Ovary (tissue), 7 donors: ENCODE measurements at regions not wholly inside any gene's neighbourhood (a gene's known extent, or its start where the extent isn't known, plus 50 kb on each side); places are given as distances from the start of the nearest gene placed in this dataset.

Source experiments
- DNase-seq, 5 donors: peaks; one replicate each; pipeline ENCODE4 v3.0.0-alpha.2; 2019 to 2020
- H3K27ac ChIP-seq, 2 donors: fragments of 200-600 bp; one replicate each; pipeline versions ENCODE4 v1.5.1 to v1.8.0; 2019 to 2022
- H3K27me3 ChIP-seq: fragments of 200-600 bp; one replicate; pipeline ENCODE4 v1.8.0; 2022
- H3K36me3 ChIP-seq: fragments of 200-600 bp; sonication (generic); one replicate; pipeline ENCODE4 v1.5.1; 2019
- H3K4me1 ChIP-seq: one replicate; pipeline ENCODE4 v1.8.1; 2013; ENCODE audit warnings: mild to moderate bottlenecking, moderate library complexity; ENCODE audit not compliant: insufficient read depth
- H3K4me3 ChIP-seq: fragments of 200-600 bp; sonication (generic); one replicate; pipeline ENCODE4 v1.5.1; 2017
- H3K9me3 ChIP-seq, 2 donors: fragments of 200-600 bp in 1 of 2; sonication (generic) in 1 of 2; one replicate each; pipeline versions ENCODE4 v1.5.1 to v1.8.1; 2013 to 2019; ENCODE audit warnings: mild to moderate bottlenecking in 1 of 2, moderate library complexity in 1 of 2
- EP300 ChIP-seq: sonication (generic); formaldehyde crosslinking; IDR thresholded peaks from one replicate; pipeline ENCODE4 v1.6.1; 2017; ENCODE audit warnings: antibody characterized with exemption
- POLR2A ChIP-seq: fragments of 450-650 bp; IDR thresholded peaks from one replicate; pipeline ENCODE4 v1.6.1; 2017; ENCODE audit warnings: antibody characterized with exemption, mild to moderate bottlenecking, moderate library complexity
- WGBS, 3 donors: extraction: QIAGEN DNeasy Blood & Tissue Kit in 1 of 3; methylation state at CpG; one replicate each; pipeline versions ENCODE4 v1.1.5 to v1.1.7; 2013 to 2017; 5-methylcytosine and 5-hydroxymethylcytosine counted together
- intact Hi-C, 4 donors: fragments of 100-400 bp; cut with DNase I; formaldehyde crosslinking; loops; one replicate each; pipeline versions ENCODE4 v1.11.0 to v1.15.1; 2022 to 2023
- TF ChIP-seq, protein P1 (sequence below), 3 donors: fragments of 450-650 bp in 2 of 3; fragments of 200-600 bp in 1 of 3; IDR thresholded peaks; one replicate each; pipeline versions ENCODE4 v1.5.1 to v1.8.0; 2016 to 2022; ENCODE audit warnings: antibody characterized with exemption in 3 of 3, mild to moderate bottlenecking in 1 of 3
- donor health status: DM: no; HTN: no; CAD: no; lungs with moderate emphysema.
- donor health status: DM: no; HTN: no; CAD: no.
- donor health status: Bipolar disorder and iron deficiency.
- donor health status: DM: no; HTN: no; CAD: no.
- donor health status: DM: yes; HTN: yes; CAD: no.

DNA sequence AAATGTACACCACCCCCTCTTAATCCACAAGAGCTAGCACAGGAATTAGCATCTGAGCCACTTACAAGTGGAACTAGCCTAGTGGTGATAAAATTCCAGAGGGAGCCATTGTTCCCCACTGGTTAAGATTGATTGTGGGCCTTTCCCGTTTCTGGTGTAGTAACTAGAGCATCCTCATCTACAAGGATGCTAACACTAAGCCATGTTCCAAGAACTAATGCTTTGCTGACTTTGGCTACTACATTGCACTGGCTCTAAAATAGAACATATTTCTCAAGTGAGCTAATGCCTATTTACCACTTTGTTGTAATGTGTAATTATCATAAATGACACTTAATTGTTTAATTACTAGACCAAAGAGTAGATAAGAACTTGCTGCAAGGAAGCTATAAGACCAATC lies 143.7 kb downstream of the FZD1 start:
- Histone ChIP-seq H3K9me3 (no peaks in the 10 kb centered on the region), H3K36me3 (no peaks in the 10 kb centered on the region), H3K4me3 (no peak overlapping the region), H3K27ac (no peak overlapping the region), H3K4me1 (no peaks in the 10 kb centered on the region), H3K27me3 (no peaks in the 10 kb centered on the region)
- intact Hi-C loops, result no loop called here
- no peak for DNase-seq
- 50 to 58% (median 52%) methylated on average over 1 of the region's 1 CpG for WGBS, 3 donors
- TF ChIP-seq, protein P1, sequence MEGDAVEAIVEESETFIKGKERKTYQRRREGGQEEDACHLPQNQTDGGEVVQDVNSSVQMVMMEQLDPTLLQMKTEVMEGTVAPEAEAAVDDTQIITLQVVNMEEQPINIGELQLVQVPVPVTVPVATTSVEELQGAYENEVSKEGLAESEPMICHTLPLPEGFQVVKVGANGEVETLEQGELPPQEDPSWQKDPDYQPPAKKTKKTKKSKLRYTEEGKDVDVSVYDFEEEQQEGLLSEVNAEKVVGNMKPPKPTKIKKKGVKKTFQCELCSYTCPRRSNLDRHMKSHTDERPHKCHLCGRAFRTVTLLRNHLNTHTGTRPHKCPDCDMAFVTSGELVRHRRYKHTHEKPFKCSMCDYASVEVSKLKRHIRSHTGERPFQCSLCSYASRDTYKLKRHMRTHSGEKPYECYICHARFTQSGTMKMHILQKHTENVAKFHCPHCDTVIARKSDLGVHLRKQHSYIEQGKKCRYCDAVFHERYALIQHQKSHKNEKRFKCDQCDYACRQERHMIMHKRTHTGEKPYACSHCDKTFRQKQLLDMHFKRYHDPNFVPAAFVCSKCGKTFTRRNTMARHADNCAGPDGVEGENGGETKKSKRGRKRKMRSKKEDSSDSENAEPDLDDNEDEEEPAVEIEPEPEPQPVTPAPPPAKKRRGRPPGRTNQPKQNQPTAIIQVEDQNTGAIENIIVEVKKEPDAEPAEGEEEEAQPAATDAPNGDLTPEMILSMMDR (IDR thresholded peaks at IDR 0.05), result no peak
- TF ChIP-seq POLR2A (no peak), EP300 (no peak)

DNA sequence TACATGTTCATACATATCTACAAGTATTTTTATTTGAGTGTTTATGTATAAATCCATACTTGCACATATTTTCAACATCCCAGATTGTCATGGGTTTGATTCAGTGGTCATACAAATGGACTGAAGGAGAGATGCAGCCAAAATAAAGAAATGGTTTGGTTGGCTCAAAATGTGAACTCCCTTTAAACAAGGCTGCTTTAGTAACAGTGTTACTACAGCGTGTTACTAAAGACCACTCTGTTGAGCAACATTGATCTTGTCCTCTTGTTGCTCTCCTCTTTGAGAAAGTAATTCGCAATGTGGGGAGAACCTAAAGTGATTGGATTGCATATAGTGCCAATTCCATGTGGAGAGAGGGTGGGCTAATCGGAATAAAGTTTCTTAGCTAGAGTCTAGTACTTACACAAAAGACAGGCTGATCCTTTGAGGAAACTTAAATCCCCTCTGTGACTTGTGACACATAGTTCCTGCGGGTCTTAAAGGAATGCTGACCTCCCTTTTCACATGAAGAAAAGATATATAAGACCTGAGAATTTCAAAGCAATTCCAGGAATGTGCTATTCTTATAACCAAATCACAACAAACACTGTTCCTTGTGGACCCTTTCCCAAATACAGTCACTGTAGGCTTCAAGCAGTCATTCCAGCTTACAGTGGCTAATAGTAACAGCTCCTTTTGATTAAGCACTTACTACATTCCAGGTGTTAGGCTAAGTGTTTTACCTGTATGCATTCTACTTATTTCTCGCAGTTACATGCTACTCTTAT lies 144.3 kb downstream of the FZD1 start:
- no peaks in the 10 kb centered on the region for H3K27me3 ChIP-seq
- H3K4me1 ChIP-seq, result no peaks in the 10 kb centered on the region
- WGBS, 3 donors, result 75 to 79% (median 76%) methylated on average over 5 of the region's 5 CpGs
- no peak overlapping the region for H3K27ac ChIP-seq
- H3K4me3 ChIP-seq, result no peak overlapping the region
- H3K36me3 ChIP-seq, result no peaks in the 10 kb centered on the region
- intact Hi-C loops, result no loop called here
- DNase-seq, result no peak
- H3K9me3 ChIP-seq, result no peaks in the 10 kb centered on the region
- no peak for TF ChIP-seq EP300
- TF ChIP-seq POLR2A, result no peak
- TF ChIP-seq, protein P1 (IDR thresholded peaks at IDR 0.05), result no peak

DNA sequence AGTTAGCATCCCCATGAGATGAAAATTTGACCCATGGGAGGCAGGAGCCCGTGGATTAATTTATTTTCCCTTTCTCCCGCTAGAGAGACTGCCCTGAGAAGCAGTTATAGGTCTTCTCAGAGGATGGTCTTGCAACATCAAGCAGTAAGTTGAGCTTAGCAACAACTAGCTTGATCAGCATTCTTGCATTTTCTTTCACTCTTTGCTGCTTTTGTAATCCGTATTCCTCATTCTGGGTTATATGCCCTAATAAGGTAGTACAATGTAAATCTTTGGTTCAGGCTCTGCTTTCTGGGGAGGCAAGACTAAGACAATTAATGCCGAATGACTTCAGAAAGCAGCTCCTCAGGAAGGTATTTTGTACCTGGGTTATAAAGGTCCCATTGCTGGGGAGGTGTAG lies 146.8 kb downstream of the FZD1 start:
- no peak for DNase-seq
- Histone ChIP-seq H3K4me3 (no peak overlapping the region), H3K27ac (no peak overlapping the region), H3K27me3 (no peaks in the 10 kb centered on the region), H3K4me1 (no peaks in the 10 kb centered on the region), H3K36me3 (no peaks in the 10 kb centered on the region), H3K9me3 (no peaks in the 10 kb centered on the region)
- WGBS, 3 donors, result 73 to 81% (median 79%) methylated on average over 4 of the region's 4 CpGs
- intact Hi-C loops, result no loop called here
- no peak for TF ChIP-seq POLR2A
- TF ChIP-seq EP300, result no peak
- TF ChIP-seq, protein P1 (IDR thresholded peaks at IDR 0.05), result no peak

DNA sequence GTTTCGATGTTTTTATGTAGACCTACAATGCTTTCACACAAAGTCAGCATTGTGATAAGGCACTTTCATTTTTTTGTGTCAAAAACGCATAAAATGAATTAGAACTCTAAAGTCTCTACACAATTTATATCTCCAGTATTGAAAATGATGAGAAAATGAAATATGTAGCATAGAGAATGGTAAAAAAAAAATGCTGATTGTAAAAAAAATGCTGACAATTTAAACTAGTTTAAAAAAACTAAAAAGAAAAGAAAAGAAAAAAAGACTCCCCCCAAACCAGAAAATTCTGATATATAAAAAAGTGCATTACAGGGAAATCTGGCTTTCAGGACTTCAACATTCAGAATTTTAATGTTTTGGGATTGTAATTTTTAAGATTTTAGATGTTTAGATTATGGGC lies 148.1 kb downstream of the FZD1 start:
- Histone ChIP-seq H3K9me3 (no peaks in the 10 kb centered on the region), H3K4me3 (no peak overlapping the region), H3K4me1 (no peaks in the 10 kb centered on the region), H3K27me3 (no peaks in the 10 kb centered on the region), H3K27ac (no peak overlapping the region), H3K36me3 (no peaks in the 10 kb centered on the region)
- TF ChIP-seq POLR2A (no peak), EP300 (no peak)
- TF ChIP-seq, protein P1 (IDR thresholded peaks at IDR 0.05), result no peak
- intact Hi-C loops, result no loop called here
- no peak for DNase-seq
- 39 to 48% (median 45%) methylated on average over 2 of the region's 2 CpGs for WGBS, 3 donors
